ENCODE measurements at regions not wholly inside any gene's neighbourhood (a gene's known extent, or its start where the extent isn't known, plus 50 kb on each side); places are given as distances from the start of the nearest gene placed in this dataset.

- Mint-ChIP-seq H3K9me3 (no peaks in the 10 kb centered on the region), H3K4me1 (no peaks in the 10 kb centered on the region), H3K4me3 (no peak overlapping the region), H3K27me3 (ENCODE audit: low read depth in 2 of 2) (peaks cover 3 to 11% of the 10 kb centered on the region in 2 donors), H3K36me3 (no peaks in the 10 kb centered on the region), H3K27ac (no peak overlapping the region)
- no peak for ATAC-seq
- no peaks in the 10 kb centered on the region for H3K36me3 ChIP-seq (ENCODE audit: control insufficient read depth, insufficient read depth, low read length)
- DNase-seq, result no peak
- intact Hi-C loops (cut with micrococcal nuclease), result no loop called here
- H3K4me1 ChIP-seq (ENCODE audit: control insufficient read depth, insufficient read depth, low read length), result no peaks in the 10 kb centered on the region
- TF ChIP-seq CTCF (IDR thresholded peaks at IDR 0.05), result no peak
- WGBS (ENCODE audit: insufficient coverage), result 83% methylated on average over 20 of the region's 20 CpGs
- H3K4me3 ChIP-seq (ENCODE audit: low read length), result no peak overlapping the region
- H3K27me3 ChIP-seq (ENCODE audit: control insufficient read depth, insufficient read depth, low read length), result no peaks in the 10 kb centered on the region
- no peaks in the 10 kb centered on the region for H3K9me3 ChIP-seq (ENCODE audit: control insufficient read depth, insufficient read depth, low read length)
- no peak overlapping the region for H3K27ac ChIP-seq (ENCODE audit: low read length)
Observed at GRCh38 chr10:132122097-132122861, 56.5 kb downstream of the JAKMIP3 start.

GRCh38 chr10:132122939-132123445 is 57.2 kb downstream of the JAKMIP3 start:
- Histone ChIP-seq H3K9me3 (ENCODE audit: control insufficient read depth, insufficient read depth, low read length) (no peaks in the 10 kb centered on the region), H3K36me3 (ENCODE audit: control insufficient read depth, insufficient read depth, low read length) (no peaks in the 10 kb centered on the region), H3K27me3 (ENCODE audit: control insufficient read depth, insufficient read depth, low read length) (no peaks in the 10 kb centered on the region), H3K4me3 (ENCODE audit: low read length) (no peak overlapping the region), H3K27ac (ENCODE audit: low read length) (no peak overlapping the region), H3K4me1 (ENCODE audit: control insufficient read depth, insufficient read depth, low read length) (no peaks in the 10 kb centered on the region)
- Mint-ChIP-seq H3K36me3 (no peaks in the 10 kb centered on the region), H3K4me3 (no peak overlapping the region), H3K9me3 (no peaks in the 10 kb centered on the region), H3K27ac (no peak overlapping the region), H3K27me3 (ENCODE audit: low read depth in 2 of 2) (peaks cover 7 to 16% of the 10 kb centered on the region in 2 donors), H3K4me1 (no peaks in the 10 kb centered on the region)
- TF ChIP-seq CTCF (IDR thresholded peaks at IDR 0.05), result no peak
- no peak for DNase-seq
- ATAC-seq, result no peak
- 90% methylated on average over 19 of the region's 19 CpGs for WGBS (ENCODE audit: insufficient coverage)
- intact Hi-C loops (cut with micrococcal nuclease), result no loop called here

GRCh38 chr10:132123606-132124005 is 57.9 kb downstream of the JAKMIP3 start:
- no peak overlapping the region for H3K27ac ChIP-seq (ENCODE audit: low read length)
- intact Hi-C loops (cut with micrococcal nuclease), result no loop called here
- H3K4me3 ChIP-seq (ENCODE audit: low read length), result no peak overlapping the region
- ATAC-seq (no peak), DNase-seq (no peak)
- no peaks in the 10 kb centered on the region for H3K9me3 Mint-ChIP-seq
- H3K4me1 ChIP-seq (ENCODE audit: control insufficient read depth, insufficient read depth, low read length), result no peaks in the 10 kb centered on the region
- TF ChIP-seq CTCF (IDR thresholded peaks at IDR 0.05), result no peak
- H3K4me1 Mint-ChIP-seq, result no peaks in the 10 kb centered on the region
- peaks cover 7 to 22% of the 10 kb centered on the region in 2 donors for H3K27me3 Mint-ChIP-seq (ENCODE audit: low read depth in 2 of 2)
- H3K36me3 Mint-ChIP-seq, result no peaks in the 10 kb centered on the region
- no peak overlapping the region for H3K4me3 Mint-ChIP-seq
- WGBS (ENCODE audit: insufficient coverage), result 87% methylated on average over 8 of the region's 8 CpGs
- H3K27ac Mint-ChIP-seq, result no peak overlapping the region
- no peaks in the 10 kb centered on the region for H3K9me3 ChIP-seq (ENCODE audit: control insufficient read depth, insufficient read depth, low read length)
- no peaks in the 10 kb centered on the region for H3K27me3 ChIP-seq (ENCODE audit: control insufficient read depth, insufficient read depth, low read length)
- no peaks in the 10 kb centered on the region for H3K36me3 ChIP-seq (ENCODE audit: control insufficient read depth, insufficient read depth, low read length)
